ENCODE measurements at regions not wholly inside any gene's neighbourhood (a gene's known extent, or its start where the extent isn't known, plus 50 kb on each side); places are given as distances from the start of the nearest gene placed in this dataset.

- no peak overlapping the region for H3K27ac ChIP-seq
- intact Hi-C loops (cut with DNase I), result no loop called here
- no peaks in the 10 kb centered on the region for H3K36me3 ChIP-seq
- TF ChIP-seq CTCF (IDR thresholded peaks at IDR 0.05), result no peak
- TF ChIP-seq POLR2AphosphoS5 (IDR thresholded peaks at IDR 0.05; ENCODE audit: insufficient read depth in 1 of 2, low read depth in 1 of 2), result no peak
- TF ChIP-seq POLR2A (IDR thresholded peaks at IDR 0.05), result no peak
- peak in 1 of 2 donors; percentile 32 for DNase-seq (ENCODE audit: extremely low spot score in 2 of 2)
- H3K27me3 ChIP-seq, result no peaks in the 10 kb centered on the region
- no peak overlapping the region for H3K4me3 ChIP-seq
- H3K9me3 ChIP-seq, result no peaks in the 10 kb centered on the region
- no peaks in the 10 kb centered on the region for H3K4me1 ChIP-seq
Measured at GRCh38 chr19:20858218-20858617, 64.8 kb upstream of the ZNF85 start.

- H3K27ac ChIP-seq, result no peak overlapping the region
- no peaks in the 10 kb centered on the region for H3K9me3 ChIP-seq
- TF ChIP-seq CTCF (IDR thresholded peaks at IDR 0.05) (no peak), POLR2A (IDR thresholded peaks at IDR 0.05) (no peak), POLR2AphosphoS5 (IDR thresholded peaks at IDR 0.05; ENCODE audit: insufficient read depth in 1 of 2, low read depth in 1 of 2) (no peak)
- intact Hi-C loops (cut with DNase I), result no loop called here
- DNase-seq (ENCODE audit: extremely low spot score in 2 of 2), result peak in 1 of 2 donors; percentile 22
- H3K27me3 ChIP-seq, result no peaks in the 10 kb centered on the region
- no peak overlapping the region for H3K4me3 ChIP-seq
- no peaks in the 10 kb centered on the region for H3K36me3 ChIP-seq
- H3K4me1 ChIP-seq, result no peaks in the 10 kb centered on the region
Measured at GRCh38 chr19:20858861-20859260, 64.2 kb upstream of the ZNF85 start.

- TF ChIP-seq POLR2A (IDR thresholded peaks at IDR 0.05) (no peak), POLR2AphosphoS5 (IDR thresholded peaks at IDR 0.05; ENCODE audit: insufficient read depth in 1 of 2, low read depth in 1 of 2) (no peak), CTCF (IDR thresholded peaks at IDR 0.05) (no peak)
- peak in 1 of 2 donors; percentile 34 for DNase-seq (ENCODE audit: extremely low spot score in 2 of 2)
- Histone ChIP-seq H3K4me1 (no peaks in the 10 kb centered on the region), H3K4me3 (no peak overlapping the region), H3K27me3 (no peaks in the 10 kb centered on the region), H3K27ac (no peak overlapping the region), H3K9me3 (no peaks in the 10 kb centered on the region), H3K36me3 (no peaks in the 10 kb centered on the region)
- intact Hi-C loops (cut with DNase I), result no loop called here
Measured at GRCh38 chr19:20860339-20860738, 62.7 kb upstream of the ZNF85 start.

GRCh38 chr19:20863176-20863575 lies 59.9 kb upstream of the ZNF85 start:
- no peaks in the 10 kb centered on the region for H3K4me1 ChIP-seq
- no peaks in the 10 kb centered on the region for H3K36me3 ChIP-seq
- no peak overlapping the region for H3K4me3 ChIP-seq
- DNase-seq (ENCODE audit: extremely low spot score in 2 of 2), result peak; percentile 81 to 82
- H3K9me3 ChIP-seq, result no peaks in the 10 kb centered on the region
- intact Hi-C loops (cut with DNase I), result no loop called here
- H3K27ac ChIP-seq, result no peak overlapping the region
- TF ChIP-seq POLR2AphosphoS5 (IDR thresholded peaks at IDR 0.05; ENCODE audit: insufficient read depth in 1 of 2, low read depth in 1 of 2) (no peak), CTCF (IDR thresholded peaks at IDR 0.05) (no peak), POLR2A (IDR thresholded peaks at IDR 0.05) (no peak)
- H3K27me3 ChIP-seq, result no peaks in the 10 kb centered on the region

Measured in vagina (tissue), 2 donors.